Fibroblast of skin of right biceps (primary cell): ENCODE measurements at regions not wholly inside any gene's neighbourhood (a gene's known extent, or its start where the extent isn't known, plus 50 kb on each side); places are given as distances from the start of the nearest gene placed in this dataset.

Source experiments
- DNase-seq: peaks from one replicate; pipeline ENCODE4 v3.0.0-alpha.2; 2013

GRCh38 chr2:15701991-15702390 lies 110.3 kb downstream of the DDX1 start:
- DNase-seq: no peak

GRCh38 chr2:15702452-15702851 lies 110.8 kb downstream of the DDX1 start:
- DNase-seq: no peak

- DNase-seq: no peak
These were observed 111.7 kb downstream of the DDX1 start for GRCh38 chr2:15703365-15703869.

GRCh38 chr2:15704086-15704787 lies 112.6 kb downstream of the DDX1 start:
- DNase-seq: no peak

GRCh38 chr2:15704788-15705115 lies 113.1 kb downstream of the DDX1 start:
- no peak for DNase-seq

- no peak for DNase-seq
These were observed 113.6 kb downstream of the DDX1 start for GRCh38 chr2:15705310-15705709.

- no peak for DNase-seq
These were observed 114.2 kb downstream of the DDX1 start for GRCh38 chr2:15705839-15706386.

GRCh38 chr2:15706424-15706823 lies 114.8 kb downstream of the DDX1 start:
- DNase-seq: no peak

GRCh38 chr2:15706986-15707632 lies 115.4 kb downstream of the DDX1 start:
- no peak for DNase-seq

- DNase-seq: no peak
These were observed 116.5 kb downstream of the DDX1 start for GRCh38 chr2:15708161-15708560.

- no peak for DNase-seq
These were observed 117.5 kb downstream of the DDX1 start for GRCh38 chr2:15708865-15709820.

GRCh38 chr2:15711126-15711860 lies 119.6 kb downstream of the DDX1 start:
- no peak for DNase-seq

GRCh38 chr2:15712551-15713342 lies 121.1 kb downstream of the DDX1 start:
- DNase-seq: no peak

- no peak for DNase-seq
These were observed 121.8 kb downstream of the DDX1 start for GRCh38 chr2:15713475-15713874.

GRCh38 chr2:15714002-15714401 lies 122.3 kb downstream of the DDX1 start:
- DNase-seq: no peak

- no peak for DNase-seq
These were observed 122.9 kb downstream of the DDX1 start for GRCh38 chr2:15714609-15715008.

GRCh38 chr2:15715596-15715995 lies 123.9 kb downstream of the DDX1 start:
- DNase-seq: no peak

- DNase-seq: no peak
These were observed 126.7 kb downstream of the DDX1 start for GRCh38 chr2:15718103-15718943.

GRCh38 chr2:15718944-15719323 lies 127.3 kb downstream of the DDX1 start:
- no peak for DNase-seq

GRCh38 chr2:15719566-15720313 lies 128.1 kb downstream of the DDX1 start:
- DNase-seq: no peak
